ENCODE measurements at regions not wholly inside any gene's neighbourhood (a gene's known extent, or its start where the extent isn't known, plus 50 kb on each side); places are given as distances from the start of the nearest gene placed in this dataset.
"Not testable (repeated sequence)": the region's sequence is repeated elsewhere in the genome, so short reads cannot be mapped to it uniquely, and the experiment has no call there.

DNA sequence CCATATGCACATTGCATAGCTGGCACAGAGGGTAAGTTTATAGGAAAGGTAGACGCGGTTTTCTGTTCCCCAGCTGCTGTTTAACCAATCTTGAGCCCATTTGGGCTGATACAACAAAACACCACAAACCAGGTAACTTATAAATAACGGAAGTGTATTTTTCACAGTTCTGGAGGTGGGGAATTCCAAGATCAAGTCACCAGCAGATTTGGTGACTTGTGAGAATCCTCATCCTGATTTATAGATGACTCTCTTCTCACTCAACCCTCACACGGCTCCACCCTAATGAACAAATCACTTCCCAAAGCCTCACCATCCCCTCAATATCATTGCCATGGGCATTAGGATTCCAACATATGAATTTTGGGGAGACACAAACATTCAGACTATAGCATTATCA lies 694.4 kb upstream of the NR2F2 start:
- no peak for DNase-seq

GRCh38 chr15:95637234-95637633 lies 693.3 kb upstream of the NR2F2 start:
- not testable (repeated sequence) for DNase-seq

DNA sequence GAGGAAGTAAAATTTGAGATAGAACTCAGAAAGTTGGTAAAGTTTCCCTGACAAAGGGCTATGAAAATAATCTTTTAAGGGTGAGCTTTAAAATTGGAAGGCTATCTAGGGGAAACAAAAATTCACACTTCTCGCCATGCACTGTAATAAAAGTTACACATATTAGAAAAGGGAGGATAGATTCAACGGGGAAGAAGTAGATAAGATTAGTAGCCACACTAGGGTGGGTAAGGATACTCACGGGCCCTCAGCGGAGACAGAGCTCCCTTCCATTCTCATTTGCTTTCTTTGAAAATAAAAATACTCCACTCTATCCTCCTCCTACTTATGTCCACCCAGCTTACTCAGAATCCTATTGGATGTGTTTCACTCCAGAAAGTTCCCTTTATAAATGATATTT lies 691.3 kb upstream of the NR2F2 start:
- DNase-seq: no peak

GRCh38 chr15:95644100-95644875 lies 686.2 kb upstream of the NR2F2 start:
- DNase-seq: no peak

- DNase-seq: no peak
Observed at GRCh38 chr15:95645791-95646338, 684.6 kb upstream of the NR2F2 start.

- DNase-seq: no peak
Observed at GRCh38 chr15:95646484-95647273, 683.8 kb upstream of the NR2F2 start.

DNA sequence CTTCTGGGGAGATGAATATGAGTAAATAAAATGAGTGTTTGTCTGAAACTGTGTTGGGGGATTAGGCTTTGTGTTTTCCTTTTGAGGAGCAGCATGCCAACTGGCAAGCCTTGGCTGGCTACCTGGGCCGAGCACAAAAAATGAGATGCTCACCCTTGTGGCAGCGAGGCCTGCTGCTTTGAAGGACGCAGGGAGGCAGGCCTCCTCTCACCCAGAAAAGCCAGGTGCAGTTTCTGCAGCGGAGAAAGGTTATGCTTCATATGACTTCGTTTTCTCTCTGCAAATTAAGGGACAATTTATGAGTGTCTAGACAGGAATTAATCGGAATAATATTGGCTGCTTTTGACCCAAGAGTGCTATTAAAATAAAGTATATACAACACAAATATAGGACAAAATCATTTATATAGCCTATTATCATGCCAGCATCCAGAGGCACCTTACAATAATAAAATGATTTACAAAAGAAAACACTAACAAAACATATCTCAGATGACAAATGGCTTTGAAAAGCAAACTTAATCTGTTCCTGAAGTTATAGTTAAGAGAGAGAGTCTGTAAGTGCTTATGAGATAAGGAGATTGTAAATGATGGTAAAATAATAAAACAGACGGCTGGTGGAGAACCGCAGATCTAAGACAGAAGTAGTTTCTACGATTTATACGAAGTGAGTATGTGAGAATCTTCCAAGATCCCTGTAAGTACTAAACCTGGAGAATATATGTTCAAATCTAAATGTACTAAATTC lies 682.8 kb upstream of the NR2F2 start:
- no peak for DNase-seq

DNA sequence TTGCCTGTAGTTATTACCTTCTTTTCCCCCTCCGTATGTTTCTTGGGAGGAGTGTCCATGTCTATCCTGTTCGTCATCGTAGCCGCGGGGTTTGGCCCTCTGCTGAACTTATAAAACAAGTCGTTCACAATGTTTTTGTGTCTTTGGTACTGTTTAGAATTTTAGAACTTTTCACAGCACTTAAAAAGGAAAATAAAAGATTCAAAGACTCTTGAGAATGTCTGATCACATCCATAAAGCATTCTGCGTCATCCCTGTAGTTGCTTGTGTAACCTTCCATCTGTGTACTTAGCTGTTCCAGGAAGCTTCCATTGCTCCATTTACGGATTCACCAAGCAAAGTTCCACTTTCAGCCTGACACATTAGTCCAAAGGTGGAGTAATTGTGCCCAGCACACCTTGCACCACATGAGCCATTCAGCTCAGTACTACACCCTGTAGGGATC lies 677.1 kb upstream of the NR2F2 start:
- no peak for DNase-seq

DNA sequence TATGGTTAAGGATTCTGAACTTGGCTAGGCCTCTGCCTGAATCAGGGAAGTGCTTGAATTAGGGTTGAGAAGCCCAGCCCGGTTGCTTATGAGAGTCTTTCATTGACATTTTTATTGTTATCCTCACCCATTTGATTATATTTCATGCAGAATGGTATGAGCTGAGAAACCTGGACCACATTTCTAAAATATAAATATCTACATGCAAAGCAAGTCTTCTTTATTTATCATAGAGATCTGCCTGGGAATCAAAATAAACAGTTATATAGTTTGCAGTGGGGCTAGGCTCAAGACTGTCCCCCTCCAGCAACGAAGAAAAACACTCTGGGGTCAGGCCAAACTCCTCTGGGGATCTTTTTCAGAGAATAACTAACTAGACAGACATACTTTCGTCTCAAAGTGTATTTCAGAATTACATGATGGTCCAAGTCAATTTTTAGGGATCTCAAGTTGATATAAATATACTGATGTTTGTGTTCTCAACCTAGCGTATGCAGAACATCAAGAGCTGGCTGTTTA lies 675.4 kb upstream of the NR2F2 start:
- no peak for DNase-seq

DNA sequence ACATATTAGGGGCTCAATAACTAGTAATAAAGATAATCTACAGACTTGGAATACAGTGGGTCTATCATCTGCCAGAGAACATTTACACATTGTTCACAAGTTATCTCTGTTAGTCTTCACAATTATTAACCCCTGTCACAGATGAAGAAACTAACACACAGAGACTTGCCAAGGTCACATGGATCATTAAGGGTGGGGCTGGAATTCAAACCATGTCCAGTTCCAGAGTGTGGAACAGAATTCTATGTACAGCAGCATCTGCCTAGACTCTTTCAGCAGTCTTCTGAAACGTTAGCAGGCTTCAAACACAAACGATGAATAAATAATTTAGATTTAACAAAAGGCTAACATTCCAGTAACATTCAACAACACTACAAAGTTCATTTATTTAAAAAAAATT lies 673.9 kb upstream of the NR2F2 start:
- no peak for DNase-seq

DNA sequence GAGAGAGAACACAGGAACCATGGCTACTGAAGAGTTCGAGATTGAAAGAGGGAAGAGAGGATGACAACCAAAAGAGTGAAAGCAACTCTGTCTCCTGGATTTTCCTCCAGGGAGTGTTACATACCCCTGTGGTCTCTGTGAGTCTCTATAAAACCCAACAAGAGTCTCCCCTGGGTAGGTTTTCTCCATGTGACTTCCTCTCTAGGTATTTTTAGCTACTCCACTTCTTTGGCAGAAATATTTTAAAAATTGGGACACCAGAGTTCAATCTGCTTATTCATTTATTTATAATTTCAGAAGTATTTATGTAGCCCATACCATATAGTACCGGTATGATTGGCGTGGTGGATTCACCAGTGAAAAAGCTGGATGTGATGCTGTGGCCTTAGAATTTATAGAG lies 671.7 kb upstream of the NR2F2 start:
- DNase-seq: no peak

GRCh38 chr15:95659656-95660055 lies 670.8 kb upstream of the NR2F2 start:
- no peak for DNase-seq

- DNase-seq: no peak
Observed at GRCh38 chr15:95662638-95663037, 667.9 kb upstream of the NR2F2 start.

DNA sequence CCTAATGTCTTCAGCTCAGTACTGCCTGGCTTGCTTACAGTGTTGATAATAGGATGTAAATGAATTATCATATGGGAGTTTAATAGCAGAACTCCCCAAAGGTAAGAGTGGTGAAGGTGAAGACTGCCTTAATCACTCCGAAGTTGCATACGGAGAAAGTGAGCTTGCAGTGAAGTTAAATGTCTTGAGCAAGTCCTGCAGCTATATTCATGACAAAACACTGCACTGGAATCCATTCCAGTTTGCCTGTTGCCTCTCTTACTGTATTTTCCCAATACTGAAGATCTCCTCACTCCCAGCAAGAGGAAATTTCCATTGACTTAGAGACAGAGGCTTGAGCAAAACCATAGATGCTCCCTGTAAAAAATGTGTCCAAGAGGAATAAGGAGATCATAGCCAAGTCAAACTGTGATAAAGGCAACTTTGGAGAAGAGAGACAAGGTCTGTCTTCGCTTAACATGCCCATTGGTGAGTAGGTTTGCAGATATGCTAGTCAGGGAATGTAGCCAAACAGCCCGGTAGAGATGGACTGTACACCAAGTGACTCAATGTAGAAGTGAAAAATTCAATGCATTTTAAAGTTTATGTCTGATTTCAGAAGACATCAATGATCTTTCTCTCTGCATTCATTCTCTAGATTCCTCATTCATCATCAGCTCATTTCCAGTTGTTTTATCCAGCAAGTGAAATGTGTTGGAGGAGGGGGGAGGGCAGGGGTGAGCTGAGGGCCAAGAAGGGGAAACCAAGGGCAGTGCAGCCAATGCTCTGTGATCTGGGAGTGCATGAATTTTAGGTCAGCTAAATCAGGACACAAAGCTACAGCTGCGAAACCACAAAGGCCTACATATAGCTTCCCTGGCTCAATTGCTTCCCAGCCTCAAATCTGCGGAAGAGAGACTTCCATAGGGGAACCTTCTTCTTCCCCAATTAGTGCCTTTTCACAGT lies 667.1 kb upstream of the NR2F2 start:
- no peak for DNase-seq

- DNase-seq: no peak
Observed at GRCh38 chr15:95664450-95664849, 666.0 kb upstream of the NR2F2 start.

DNA sequence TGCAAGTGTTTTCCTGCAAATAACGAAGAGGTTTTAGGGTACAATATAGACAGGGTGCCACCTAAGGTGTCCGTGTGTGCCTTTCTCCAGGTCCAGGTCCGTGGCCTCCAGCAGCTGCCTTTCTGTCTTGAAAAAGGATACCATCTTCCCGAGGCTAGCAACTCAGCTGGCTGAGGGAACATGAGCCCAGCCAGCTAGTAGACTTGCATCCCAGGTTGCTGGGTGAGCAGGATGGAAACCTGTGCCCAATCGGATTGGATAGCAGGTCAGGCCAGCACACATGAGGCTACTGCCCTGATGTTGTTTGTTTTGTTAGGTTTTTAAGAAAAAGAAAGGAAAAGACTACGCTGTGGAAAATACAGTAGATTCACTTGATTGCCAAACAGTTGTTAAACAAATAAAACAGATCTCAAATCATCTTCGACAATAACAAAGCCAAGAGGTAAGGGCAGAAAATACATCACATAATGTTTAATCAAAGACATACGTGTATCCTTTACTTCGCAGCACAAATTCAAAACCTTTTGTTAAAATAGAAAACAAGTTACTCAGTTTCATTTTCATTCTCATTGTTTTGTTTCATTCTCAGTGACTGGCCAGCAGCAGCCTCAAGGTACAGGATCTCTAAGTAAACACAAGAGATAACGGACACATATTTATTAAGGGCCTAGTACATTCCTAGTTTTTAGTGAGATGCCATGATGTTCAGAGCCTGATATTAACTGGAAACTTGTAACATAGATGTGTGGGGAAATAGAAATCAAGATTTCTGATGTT lies 661.2 kb upstream of the NR2F2 start:
- DNase-seq: no peak

DNA sequence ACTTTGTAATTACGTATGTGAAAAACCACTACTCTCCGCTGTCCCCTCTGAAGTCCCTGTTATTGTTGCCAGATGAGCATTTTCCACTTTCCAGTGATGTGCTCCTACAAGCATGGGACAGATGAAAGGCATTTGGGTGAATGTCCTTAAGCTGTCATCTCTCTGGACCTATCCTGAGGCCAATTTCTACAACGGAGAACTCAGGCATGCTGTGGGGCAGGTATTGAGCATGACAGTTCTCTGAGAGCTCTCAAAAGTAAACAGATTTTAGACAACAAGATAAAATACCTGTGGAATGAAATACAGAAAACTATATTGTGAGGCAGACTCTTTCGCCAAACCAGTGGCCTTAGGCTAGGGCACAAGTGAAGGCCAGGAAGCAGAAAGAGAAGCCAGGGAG lies 656.5 kb upstream of the NR2F2 start:
- DNase-seq: no peak

GRCh38 chr15:95676500-95676899 lies 654.0 kb upstream of the NR2F2 start:
- no peak for DNase-seq

- no peak for DNase-seq
Observed at GRCh38 chr15:95679847-95680582, 650.5 kb upstream of the NR2F2 start.

DNA sequence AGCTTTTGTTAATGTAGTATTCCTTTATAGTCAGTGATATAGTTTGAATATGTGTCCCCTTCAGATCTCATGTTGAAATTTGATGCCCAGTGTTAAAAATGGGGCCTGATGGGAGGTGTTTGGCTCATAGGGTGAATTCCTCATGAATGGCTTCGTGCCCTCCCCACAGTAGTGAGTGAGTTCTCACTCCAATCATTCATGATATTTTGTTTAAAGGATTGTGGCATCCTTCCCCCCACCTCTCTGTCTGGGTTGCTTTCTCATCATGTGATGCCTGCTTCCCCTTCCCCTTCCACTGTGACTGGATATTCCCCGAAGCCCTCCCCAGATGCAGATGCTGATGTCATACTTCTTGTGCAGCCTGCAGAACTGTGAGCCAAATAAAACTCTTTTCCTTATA lies 649.8 kb upstream of the NR2F2 start:
- no peak for DNase-seq
